Lung (tissue), 11 donors: ENCODE measurements at regions not wholly inside any gene's neighbourhood (a gene's known extent, or its start where the extent isn't known, plus 50 kb on each side); places are given as distances from the start of the nearest gene placed in this dataset.

ENCODE experiments used
- ATAC-seq: fragments of 200-7000 bp; cut with Tn5 transposase; one replicate; pipeline ENCODE4 v1.9.1; 2020; ENCODE audit warnings: moderate number of reproducible peaks; ENCODE audit not compliant: insufficient read depth, low FRiP score
- DNase-seq, 3 donors: peaks; one replicate each; pipeline ENCODE4 v3.0.0-alpha.2; 2013 to 2017
- H3K27ac ChIP-seq, 2 donors: one replicate each; pipeline ENCODE4 v1.5.1; 2013; ENCODE audit warnings: mild to moderate bottlenecking in 2 of 2, moderate library complexity in 2 of 2, control low read depth in 1 of 2, inconsistent platforms in 1 of 2, low read depth in 1 of 2, low read length in 1 of 2
- H3K27me3 ChIP-seq, 3 donors: one replicate each; pipeline ENCODE4 v1.5.1; 2013; ENCODE audit warnings: low read length in 2 of 3; ENCODE audit not compliant: control insufficient read depth in 3 of 3, insufficient read depth in 3 of 3
- H3K36me3 ChIP-seq, 4 donors: one replicate each; pipeline ENCODE4 v1.5.1; 2013; ENCODE audit warnings: low read length in 4 of 4, mild to moderate bottlenecking in 1 of 4, moderate library complexity in 1 of 4; ENCODE audit not compliant: control insufficient read depth in 4 of 4, insufficient read depth in 4 of 4
- H3K4me1 ChIP-seq, 5 donors: one replicate each; pipeline ENCODE4 v1.5.1; 2013; ENCODE audit warnings: low read length in 5 of 5, mild to moderate bottlenecking in 2 of 5, moderate library complexity in 1 of 5; ENCODE audit not compliant: control insufficient read depth in 5 of 5, insufficient read depth in 5 of 5
- H3K4me3 ChIP-seq: one replicate; pipeline ENCODE4 v1.5.1; 2013; ENCODE audit warnings: mild to moderate bottlenecking, control low read depth, moderate library complexity
- H3K9ac ChIP-seq, 2 donors: one replicate each; pipeline ENCODE4 v1.5.1; 2013; ENCODE audit warnings: low read length in 2 of 2, control low read depth in 1 of 2; ENCODE audit not compliant: insufficient read depth in 1 of 2
- H3K9me3 ChIP-seq, 4 donors: one replicate each; pipeline ENCODE4 v1.5.1; 2013; ENCODE audit warnings: low read length in 3 of 4, mild to moderate bottlenecking in 1 of 4, moderate library complexity in 1 of 4; ENCODE audit not compliant: control insufficient read depth in 4 of 4, insufficient read depth in 3 of 4
- CTCF ChIP-seq: IDR thresholded peaks from 2 replicates; pipeline ENCODE4 v1.5.1; 2012; ENCODE audit warnings: mild to moderate bottlenecking; ENCODE audit errors: control extremely low read depth, extremely low read depth
- WGBS, 2 donors: extraction: QIAGEN DNeasy Blood & Tissue Kit; methylation state at CpG; one replicate each; pipeline ENCODE4 v1.1.7; 2013; 5-methylcytosine and 5-hydroxymethylcytosine counted together
- donor health status: control.
- donor health status: control.
- donor health status: Bipolar disorder and iron deficiency.
- donor health status: healthy.
- donor health status: DM: yes; HTN: yes; CAD: no.

- no peak overlapping the region for H3K27ac ChIP-seq
- H3K27me3 ChIP-seq = no peaks in the 10 kb centered on the region
- 36 to 48% methylated on average over 3 of the region's 3 CpGs for WGBS, 2 donors
- no peak for ATAC-seq
- no peak for DNase-seq
- TF ChIP-seq CTCF = no peak
- no peaks in the 10 kb centered on the region for H3K36me3 ChIP-seq
- H3K4me3 ChIP-seq = no peak overlapping the region
- peaks cover 0 to 6% (median 0%) of the 10 kb centered on the region in 5 donors for H3K4me1 ChIP-seq
- H3K9ac ChIP-seq = no peak overlapping the region
- H3K9me3 ChIP-seq = no peaks in the 10 kb centered on the region
These were observed 84.0 kb upstream of the JADE1 start for GRCh38 chr4:128725405-128726055.

GRCh38 chr4:128722911-128723310, 86.6 kb upstream of the JADE1 start:
- Histone ChIP-seq H3K4me3 (no peak overlapping the region), H3K36me3 (no peaks in the 10 kb centered on the region), H3K9ac (no peak overlapping the region), H3K9me3 (no peaks in the 10 kb centered on the region), H3K4me1 (peaks cover 0 to 9% (median 0%) of the 10 kb centered on the region in 5 donors), H3K27me3 (no peaks in the 10 kb centered on the region), H3K27ac (no peak overlapping the region)
- ATAC-seq (no peak), DNase-seq (no peak)
- 73 to 79% methylated on average over 2 of the region's 2 CpGs for WGBS, 2 donors
- TF ChIP-seq CTCF = no peak

GRCh38 chr4:128721896-128722295, 87.6 kb upstream of the JADE1 start:
- H3K9me3 ChIP-seq = no peaks in the 10 kb centered on the region
- TF ChIP-seq CTCF = no peak
- no peak overlapping the region for H3K9ac ChIP-seq
- H3K36me3 ChIP-seq = no peaks in the 10 kb centered on the region
- ATAC-seq = no peak
- DNase-seq = no peak
- peaks cover 0 to 3% (median 0%) of the 10 kb centered on the region in 5 donors for H3K4me1 ChIP-seq
- H3K27me3 ChIP-seq = no peaks in the 10 kb centered on the region
- H3K27ac ChIP-seq = no peak overlapping the region
- WGBS, 2 donors = 83 to 92% methylated on average over 4 of the region's 4 CpGs
- no peak overlapping the region for H3K4me3 ChIP-seq

- no peak for TF ChIP-seq CTCF
- no peak overlapping the region for H3K4me3 ChIP-seq
- WGBS, 2 donors = 89 to 92% methylated on average over 4 of the region's 4 CpGs
- no peaks in the 10 kb centered on the region for H3K27me3 ChIP-seq
- DNase-seq (no peak), ATAC-seq (no peak)
- no peaks in the 10 kb centered on the region for H3K36me3 ChIP-seq
- H3K9me3 ChIP-seq = no peaks in the 10 kb centered on the region
- H3K4me1 ChIP-seq = peaks cover 0 to 3% (median 0%) of the 10 kb centered on the region in 5 donors
- no peak overlapping the region for H3K9ac ChIP-seq
- H3K27ac ChIP-seq = no peak overlapping the region
These were observed 89.2 kb upstream of the JADE1 start for GRCh38 chr4:128720270-128720669.
